Right renal cortex interstitium (tissue), 3 donors: ENCODE measurements at regions not wholly inside any gene's neighbourhood (a gene's known extent, or its start where the extent isn't known, plus 50 kb on each side); places are given as distances from the start of the nearest gene placed in this dataset.
A peak's percentile ranks its signal among the peaks of the same experiment; 100 is the strongest.

ENCODE experiments used
- DNase-seq, 3 donors: peaks; one replicate each; pipeline ENCODE4 v3.0.0-alpha.2; 2013; ENCODE audit warnings: low read depth in 3 of 3, low spot score in 2 of 3

DNA sequence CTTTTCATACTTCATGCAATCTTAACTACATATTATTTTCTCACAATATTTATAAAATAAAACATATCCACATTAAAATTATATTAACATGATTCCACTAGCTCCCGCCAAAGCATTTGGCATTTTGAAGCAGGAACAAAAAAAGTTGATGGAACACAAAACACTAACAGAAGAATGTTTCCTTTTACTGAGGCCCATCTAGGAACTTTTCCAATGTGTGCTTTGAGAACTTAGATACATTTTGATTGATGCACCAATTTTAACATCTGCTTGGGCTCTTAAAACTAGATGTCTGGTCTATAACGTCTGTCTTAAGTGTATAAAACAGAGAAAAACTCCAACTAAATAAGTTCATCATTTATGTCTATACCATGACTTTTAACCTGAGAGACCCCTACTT lies 1214.8 kb downstream of the SORCS1 start:
- DNase-seq = no peak

DNA sequence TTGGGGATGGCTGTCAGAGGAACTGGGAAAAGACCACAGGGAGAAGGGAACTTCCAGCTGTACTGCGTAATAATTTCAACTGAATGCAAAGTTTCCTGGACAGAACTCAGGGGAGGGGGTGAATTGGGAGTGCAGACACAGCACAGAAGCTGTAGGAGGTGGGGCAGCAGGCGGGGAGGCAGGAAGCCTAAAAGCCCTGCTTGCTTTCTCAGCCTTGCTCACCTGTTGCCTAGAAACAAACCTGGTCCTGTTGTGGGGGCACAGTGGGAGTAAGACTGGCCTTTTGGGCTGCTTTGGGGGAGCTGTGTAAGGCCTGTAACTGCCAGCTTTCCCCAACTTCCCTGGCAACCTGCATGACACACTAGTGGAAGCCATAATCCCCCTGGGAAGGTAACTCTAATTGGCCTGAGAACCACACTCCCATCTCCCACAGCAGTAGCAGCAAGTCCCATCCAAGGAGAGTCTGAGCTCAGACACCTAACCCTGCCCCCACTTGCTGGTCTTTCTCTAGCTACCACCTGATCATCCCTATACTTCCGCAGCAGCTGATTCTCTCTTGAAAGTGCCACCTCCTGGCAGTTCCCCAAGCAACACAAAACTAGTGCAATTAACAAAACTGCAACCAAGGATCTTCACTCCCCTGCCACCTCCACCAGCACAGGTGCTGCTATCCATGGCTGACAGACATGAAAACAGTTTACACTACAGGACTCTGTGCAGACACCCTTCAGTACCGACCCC lies 1239.3 kb downstream of the SORCS1 start:
- DNase-seq = no peak

DNA sequence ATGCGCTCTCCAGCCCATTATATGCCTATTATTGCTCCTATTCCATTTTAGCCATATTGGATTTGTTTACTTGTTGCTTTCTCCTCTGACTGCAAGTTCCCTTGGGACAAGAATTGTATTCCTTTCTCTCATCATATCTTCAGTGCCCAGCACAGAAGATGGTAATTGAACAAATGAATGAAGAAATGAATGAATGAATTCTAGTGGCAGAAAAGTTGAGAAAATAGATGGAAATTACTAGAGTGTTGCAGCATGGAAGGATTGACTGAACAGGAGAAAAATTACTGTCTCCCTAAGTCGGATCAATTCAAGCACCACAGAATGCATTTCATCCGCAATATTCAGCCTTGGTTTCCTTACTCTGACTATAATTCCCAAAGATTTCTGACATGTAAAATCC lies 1243.2 kb downstream of the SORCS1 start:
- no peak for DNase-seq

DNA sequence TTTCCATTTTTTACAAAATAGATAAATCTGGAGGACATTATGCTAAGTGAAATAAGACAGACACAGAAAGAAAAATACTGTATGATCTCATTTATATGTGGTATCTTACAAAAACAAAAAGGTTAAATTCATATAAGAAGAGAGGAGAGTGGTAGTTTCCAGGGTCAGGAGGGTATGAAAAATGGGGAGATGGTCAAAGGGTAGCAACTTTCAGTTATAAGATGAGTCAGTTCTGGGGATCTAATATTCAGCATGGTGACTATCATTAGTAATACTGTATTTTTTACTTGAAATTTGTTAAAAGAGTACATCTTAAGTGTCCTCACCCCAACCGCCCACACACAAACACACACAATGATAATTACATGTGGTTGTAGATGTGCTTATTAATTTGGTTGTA lies 1250.1 kb downstream of the SORCS1 start:
- no peak for DNase-seq

DNA sequence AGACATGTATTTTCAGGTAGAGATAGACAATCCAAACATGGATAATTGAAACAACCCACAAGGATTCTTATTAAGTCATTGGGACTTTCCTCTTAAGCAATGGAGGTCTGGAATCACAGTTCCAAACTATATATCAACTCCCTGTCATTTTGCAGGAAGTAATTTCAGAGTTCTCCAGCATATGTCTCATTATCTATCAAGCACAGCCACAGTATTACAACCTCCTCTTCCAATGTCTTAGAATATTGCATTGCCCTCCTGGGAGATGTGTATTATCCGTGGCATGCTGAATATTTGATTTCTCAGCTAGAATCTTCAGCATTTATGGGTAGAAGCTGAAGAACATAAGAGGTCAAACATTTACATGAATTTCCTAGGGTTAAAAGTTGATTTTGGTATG lies 1255.8 kb downstream of the SORCS1 start:
- DNase-seq = no peak

DNA sequence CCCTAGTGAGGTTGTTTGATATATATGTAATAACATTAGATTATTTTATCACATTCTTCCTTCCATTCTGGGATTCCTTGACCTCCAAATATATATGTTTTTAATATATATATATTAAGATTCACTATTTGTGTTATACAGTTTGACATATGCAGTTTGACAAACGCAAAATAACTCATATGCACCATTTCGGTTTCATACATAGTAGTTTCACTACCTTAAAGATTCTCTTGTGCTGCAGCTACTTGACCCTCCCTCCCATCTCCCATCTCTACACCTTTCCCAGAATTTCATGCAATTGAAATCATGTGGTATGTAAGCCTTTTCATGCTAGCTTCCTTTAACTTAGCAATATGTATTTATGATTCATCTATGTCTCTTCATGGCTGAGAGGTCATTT lies 1244.4 kb downstream of the SORCS3 start:
- no peak for DNase-seq

DNA sequence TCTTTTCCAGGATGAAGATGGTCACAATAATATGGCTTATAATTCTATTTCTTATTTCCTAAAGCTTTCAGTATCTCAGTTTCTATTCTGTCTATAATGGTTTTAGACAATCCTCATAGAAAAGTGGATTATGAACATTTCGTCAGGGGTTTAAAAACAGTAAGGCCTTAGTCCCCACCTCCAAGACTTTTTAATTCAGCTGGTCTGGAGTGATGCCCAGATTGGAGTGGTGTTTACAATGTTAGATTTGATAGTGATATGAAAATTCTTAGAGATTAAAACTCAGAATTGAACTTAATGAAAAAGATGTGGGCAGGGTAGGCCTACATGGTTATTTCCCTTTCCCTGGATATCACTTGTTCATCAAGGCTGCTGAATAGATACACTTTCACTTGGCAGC lies 1238.3 kb downstream of the SORCS3 start:
- DNase-seq = no peak

DNA sequence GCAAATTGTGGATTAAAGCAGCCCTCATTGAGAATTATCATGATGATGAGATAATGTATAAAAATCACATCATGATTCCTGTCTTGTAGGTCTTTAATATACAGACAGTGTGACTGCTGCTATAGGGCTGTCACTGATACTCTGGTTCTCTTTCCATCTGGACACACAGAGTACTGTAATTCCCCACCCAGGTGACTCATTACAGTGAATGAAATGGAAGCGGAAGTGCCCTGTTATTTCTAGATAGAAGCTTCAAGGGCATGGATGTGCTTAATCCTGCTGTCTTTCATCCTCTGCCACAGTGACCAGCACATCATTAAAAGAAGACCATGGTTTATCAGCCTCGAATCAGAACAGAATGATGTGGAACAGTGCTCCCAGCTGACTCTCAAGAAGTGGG lies 1234.0 kb downstream of the SORCS3 start:
- no peak for DNase-seq

DNA sequence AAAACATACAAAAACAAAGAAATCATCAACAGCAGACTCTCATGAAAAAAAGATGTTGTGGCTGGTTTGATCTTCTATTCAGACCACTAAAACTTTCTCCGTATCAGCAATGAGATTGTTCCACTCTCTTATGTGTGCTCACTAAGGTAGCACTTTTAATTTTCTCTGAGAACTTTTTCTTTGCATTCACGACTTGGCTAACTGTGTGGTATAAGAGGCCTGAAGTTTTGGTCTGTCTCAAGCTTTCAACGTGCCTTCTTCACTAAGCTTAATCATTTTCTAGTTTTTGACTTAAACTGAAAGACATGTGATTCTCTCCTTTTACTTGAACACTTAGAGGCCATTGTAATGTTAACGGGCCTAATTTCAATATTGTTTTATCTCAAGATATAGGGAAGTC lies 1231.6 kb downstream of the SORCS3 start:
- no peak for DNase-seq

DNA sequence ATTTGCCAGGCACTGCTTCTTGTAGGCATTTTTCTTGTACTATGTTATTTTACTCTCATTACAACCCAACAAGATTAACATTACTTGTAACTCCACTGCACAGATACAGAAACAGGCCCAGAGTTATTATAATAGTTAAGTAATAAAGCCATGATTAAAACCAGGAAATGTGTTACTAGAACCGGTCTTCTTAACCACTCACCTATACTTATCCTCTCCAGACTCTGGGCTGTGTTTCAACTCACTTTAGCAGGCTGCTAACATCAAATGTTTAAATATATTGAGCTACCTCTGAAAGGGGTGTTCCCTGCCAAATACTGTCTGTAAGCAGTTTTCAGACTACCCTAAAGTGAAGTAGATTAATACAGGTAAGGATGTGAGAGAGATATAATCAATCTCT lies 1227.8 kb downstream of the SORCS3 start:
- no peak for DNase-seq

DNA sequence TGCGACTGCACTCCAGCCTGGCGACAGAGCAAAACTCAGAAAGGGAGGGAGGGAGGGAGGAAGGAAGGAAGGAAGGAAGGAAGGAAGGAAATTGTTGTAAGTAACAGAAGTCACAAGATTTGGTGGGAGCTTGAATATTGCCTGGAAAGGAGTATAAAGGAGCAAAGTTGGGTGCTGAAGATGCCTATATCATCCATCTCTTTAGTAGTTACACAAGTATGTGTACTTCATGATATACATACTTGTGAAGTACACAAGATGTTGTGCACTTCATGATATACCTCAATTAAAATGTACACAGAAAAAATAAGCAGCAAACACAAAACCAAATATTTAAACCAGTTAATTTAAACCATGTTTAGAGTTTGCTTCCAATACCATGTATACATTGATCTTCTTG lies 1223.8 kb downstream of the SORCS3 start:
- DNase-seq = no peak

DNA sequence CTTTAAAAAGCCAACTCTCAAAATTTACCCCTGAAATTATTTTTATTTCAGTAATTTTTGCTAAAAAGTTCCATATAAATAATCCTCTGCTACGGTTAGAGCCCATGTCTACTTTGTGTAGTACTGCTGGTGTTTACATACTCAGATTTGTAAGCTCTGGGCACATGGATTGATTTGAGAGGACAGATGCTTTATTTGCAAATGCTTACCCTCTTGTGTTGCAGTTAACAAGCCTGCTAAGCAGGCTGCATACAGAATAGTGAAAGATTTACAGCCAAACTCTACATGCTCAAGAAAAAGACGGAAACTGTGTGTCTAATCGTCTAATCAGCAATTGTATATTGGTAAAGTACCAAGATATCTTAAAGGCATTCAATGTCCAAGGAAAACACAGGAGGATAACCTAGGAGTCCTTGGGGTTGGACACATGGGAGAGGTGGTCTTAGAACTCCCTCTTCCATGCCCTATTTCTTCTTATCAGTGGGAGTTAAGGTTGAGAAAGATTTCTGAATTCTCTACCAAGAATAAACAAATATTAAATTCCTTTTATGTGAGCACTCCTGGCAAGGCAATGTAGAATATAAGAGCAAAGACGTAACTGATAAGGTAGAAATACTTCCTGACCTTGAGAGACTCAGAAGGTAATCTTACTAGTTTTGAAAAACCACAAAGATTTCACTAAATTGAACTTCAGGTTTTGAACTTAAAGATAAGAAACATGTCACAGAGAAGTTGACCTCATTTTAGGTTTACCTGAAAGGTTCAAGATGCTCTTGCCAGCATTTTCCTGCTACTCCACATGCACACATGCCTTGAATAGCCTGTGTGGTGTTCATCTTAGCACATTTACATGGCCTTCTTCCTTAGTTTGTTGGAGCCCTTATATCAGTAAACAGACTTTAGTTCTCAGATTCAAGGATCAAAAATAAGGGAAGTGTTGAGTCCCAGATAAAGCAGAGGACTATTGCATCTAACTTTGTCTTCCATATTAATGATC lies 1216.5 kb downstream of the SORCS3 start:
- no peak for DNase-seq

DNA sequence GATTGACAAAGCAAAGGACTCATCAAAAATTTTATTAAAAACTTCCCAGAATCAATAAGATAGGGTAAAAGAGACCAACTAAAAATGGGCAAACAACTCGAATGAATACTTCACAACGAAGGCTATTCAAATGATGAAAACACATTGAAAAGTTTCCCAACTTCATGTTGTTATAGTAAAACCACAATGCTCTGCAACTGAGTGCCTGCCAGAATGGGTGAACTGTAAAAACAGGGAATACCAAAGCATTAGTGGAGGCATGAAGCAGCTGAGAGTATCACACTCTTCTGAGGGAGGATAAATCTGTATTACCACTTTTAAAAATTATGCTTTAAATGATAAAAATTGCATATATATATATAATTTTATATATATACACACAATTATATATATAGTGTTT lies 1214.7 kb downstream of the SORCS3 start:
- DNase-seq = no peak

DNA sequence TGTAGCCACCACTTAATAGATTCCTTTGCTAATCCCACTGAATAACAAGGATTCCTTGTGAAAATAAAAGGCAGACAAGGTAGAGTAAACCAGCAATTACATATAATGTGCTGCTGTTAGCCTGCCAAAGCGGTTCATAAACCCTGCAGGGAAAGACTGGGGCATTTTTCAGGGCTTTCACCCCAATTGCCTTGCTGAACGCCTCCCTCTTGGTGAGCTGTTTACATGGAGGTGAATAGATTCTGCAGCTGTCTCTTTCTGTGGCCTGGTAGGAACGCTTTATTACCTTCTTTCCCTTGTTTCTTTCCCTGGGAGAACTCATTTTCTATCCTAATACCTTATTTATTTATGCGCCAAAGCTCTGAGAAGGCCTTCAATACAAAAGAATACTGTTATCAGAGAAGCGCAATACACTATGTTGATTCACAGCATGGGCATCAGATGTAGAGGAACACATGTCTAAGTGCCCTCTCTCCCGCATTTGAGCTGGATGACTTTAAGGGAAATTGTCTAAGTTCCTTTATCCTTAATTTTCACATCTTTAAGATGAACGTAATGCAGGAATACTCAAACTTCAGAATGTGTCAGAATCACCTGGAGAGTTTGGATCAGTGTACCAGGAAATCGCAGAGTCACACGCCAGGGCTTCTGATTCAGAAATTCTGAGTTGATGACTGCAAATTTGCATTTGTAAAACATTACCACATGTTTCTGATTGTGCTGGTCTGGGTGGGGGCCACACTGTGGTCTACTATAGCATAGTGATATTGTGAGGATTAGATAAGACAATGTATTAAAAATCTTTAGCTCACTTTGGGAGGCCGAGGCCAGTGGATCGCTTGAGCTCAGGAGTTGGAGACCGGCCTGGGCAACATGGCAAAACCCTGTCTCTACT lies 1203.8 kb downstream of the SORCS3 start:
- DNase-seq = no peak

DNA sequence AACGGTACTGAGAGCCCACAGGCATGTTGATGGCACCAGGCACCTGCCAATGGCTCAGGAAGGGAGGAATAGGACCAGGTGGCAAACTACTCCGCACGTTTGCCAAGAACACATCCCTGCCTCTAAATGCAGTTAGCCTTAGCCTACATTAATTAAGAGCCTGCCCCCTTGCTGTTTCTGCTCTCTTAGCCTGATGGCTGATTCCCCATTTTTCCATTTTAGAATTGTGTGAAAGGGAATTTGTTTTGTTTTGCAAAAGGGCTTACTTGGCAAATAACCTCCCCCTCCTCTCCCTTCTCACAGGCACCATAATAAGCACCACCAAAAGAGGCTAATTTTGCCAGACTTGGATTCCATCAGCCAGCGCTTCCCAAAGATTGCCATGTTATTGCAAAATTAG lies 1203.2 kb downstream of the SORCS3 start:
- DNase-seq = no peak

DNA sequence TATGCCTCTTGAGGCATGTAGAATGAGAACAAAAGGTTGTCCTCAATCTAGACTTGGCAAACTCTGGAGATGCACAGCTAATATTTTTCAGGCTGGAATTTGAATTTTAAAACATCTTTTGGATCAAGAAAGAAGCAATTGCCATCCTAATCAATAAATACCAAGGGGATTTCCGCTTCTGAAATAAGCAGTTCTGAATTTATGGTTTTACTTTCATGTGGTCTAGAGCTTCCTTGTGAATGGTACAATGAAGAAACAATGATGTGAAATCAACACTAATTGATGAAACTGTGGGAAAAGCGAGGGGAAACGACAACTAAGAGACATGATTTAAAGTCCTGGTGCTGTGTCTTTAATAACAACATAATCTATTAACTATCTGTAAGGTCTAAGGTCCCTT lies 1202.7 kb downstream of the SORCS3 start:
- DNase-seq = no peak

DNA sequence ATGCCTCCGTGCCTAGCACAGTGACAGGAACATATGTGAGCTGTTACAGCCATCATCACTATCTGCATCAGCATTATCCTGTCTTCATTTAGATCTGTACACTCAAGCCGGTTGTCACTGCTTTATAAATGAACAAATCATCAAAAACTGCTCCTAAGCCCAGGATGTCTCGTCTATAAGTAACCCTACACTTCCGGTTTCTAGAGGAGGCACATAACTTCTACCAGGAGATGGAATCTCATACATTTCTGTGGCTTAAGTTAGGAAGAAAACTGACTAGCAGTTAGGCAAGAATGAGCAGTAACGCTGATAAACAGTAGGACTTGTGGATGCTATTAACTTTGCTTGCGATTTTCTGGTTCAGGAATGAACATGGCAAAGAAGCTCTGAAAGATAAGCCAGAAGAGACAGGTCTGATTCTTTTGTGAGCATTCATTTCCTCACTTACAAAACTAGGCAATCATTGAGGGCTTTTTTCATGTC lies 1199.2 kb downstream of the SORCS3 start:
- DNase-seq = no peak

DNA sequence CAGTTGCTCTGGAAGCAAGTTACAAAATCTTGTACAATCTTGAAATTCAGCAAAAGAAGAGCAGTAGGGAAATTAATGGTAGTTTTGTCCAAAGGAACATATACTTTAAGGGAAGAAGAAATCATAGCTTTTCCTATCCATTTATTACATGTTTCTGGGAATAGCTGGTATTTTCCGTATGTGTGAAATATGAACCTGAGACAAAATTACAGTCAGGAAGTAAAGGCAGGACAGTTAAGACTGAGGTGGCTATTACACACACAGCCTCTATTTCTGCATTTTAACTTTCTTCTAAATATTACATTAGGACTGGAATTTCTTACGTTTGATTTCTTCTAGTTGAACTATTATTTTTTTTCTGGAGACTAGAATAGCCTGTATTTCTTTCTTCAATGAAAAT lies 1197.3 kb downstream of the SORCS3 start:
- DNase-seq = no peak

DNA sequence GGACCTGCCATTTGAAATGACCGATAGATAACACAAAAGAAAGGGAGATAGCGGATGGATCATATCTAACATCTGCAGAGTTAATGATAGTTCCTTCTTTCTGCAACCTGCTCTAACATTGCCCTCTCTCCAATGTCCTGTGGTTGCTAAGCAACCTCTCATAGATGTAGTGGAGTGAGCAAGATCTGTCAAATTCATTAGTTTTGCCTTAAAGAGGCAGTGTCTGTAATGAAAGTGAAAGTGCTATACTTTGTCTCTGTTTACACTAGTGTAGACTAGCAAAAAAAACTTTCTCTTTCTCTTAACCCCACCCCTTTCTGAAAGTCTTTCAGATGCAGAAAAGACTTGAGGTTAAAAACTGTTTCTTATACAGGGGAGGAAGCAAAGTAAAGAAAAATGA lies 1196.9 kb downstream of the SORCS3 start:
- DNase-seq = peak in 2 of 3 donors; percentile 23 to 32

DNA sequence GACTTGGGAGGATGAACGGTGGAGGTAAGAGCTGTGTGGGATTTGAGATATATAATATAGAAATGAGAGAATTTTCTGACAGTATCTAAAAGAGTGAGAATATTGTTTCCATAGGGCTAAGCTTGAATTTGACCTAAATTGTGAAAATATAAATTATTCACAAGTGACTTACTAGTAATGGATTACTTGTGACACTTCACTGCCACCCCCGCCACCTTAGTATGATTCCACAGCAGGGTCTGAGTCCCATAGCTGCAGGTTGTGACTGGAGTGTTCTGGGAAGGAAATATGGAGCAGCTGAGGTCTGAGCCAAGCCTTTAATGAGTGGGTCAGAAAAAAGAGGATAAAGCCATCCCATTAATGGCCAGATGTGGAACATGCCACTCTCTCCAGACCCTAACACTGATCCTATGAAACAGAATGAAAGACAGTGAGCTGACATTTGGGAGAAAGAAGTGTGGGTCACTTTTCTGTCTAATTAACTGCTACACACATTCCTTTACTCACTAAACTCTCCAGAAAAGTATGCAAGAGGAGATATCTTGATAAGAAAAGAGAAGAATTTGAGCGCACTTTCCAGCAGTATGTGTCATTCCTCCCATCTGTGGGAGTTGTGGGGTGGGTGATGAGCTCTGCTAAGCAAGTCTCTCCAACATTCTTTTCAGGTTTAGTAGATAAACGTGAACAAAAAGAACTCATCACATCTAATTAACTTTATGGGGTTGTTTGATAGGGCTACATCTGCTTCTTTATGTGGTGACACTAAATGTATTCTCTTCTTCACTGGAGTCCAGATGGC lies 1193.4 kb downstream of the SORCS3 start:
- no peak for DNase-seq
